ENCODE measurements at regions not wholly inside any gene's neighbourhood (a gene's known extent, or its start where the extent isn't known, plus 50 kb on each side); places are given as distances from the start of the nearest gene placed in this dataset.
"Not testable (repeated sequence)": the region's sequence is repeated elsewhere in the genome, so short reads cannot be mapped to it uniquely, and the experiment has no call there.

DNA sequence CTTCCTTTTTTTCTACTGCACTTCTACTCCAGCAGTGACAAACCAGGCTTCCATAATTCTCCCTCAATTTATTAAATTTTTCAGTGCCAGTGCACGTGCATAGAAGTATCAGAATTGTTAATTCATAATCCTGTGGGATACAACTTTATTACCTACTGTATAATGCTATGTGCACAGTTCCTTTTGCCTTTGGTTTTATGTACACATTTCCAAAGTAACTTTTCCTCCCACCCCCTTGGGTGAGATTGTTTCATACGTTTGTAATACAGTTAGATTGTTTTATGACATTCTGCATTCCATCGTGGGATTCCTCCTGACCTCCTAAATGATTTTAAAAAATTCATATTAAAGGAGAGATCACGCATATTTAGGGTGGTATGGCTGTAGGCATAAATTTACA is 128.1 kb downstream of the TTC6 start:
- in situ Hi-C loops (cut with MboI; ENCODE audit: low sequenced_read_pairs): no loop called here

DNA sequence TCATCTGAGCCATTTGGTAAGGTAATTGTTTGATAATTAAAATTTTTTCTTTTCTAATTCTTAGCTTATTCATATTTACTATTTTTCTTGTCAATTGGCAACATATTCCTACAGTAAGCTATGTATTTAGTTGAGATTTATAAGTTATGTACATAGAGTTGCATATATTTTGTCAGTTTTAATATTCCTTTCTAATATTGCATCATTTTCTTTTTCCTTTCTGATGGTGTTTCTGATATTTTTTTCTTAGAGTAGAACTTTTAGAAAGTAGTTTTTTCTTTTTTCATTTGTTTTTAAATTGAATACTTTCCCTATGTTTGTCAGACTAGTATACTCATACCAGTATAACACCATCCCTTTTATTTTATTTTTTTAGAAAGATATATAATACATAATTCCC is 131.3 kb downstream of the TTC6 start:
- in situ Hi-C loops (cut with MboI; ENCODE audit: low sequenced_read_pairs): no loop called here
- no peaks in the 10 kb centered on the region for H3K4me1 ChIP-seq
- no peaks in the 10 kb centered on the region for H3K9me3 ChIP-seq
- no peaks in the 10 kb centered on the region for H3K27me3 ChIP-seq (ENCODE audit: low read depth)
- no peaks in the 10 kb centered on the region for H3K36me3 ChIP-seq (replicated peaks)
- DNase-seq (ENCODE audit: low spot score in 2 of 2): no peak
- no peak overlapping the region for H3K4me3 ChIP-seq

More for the DNA sequence above, 128.1 kb downstream of the TTC6 start:
- no peaks in the 10 kb centered on the region for H3K36me3 ChIP-seq (replicated peaks)
- no peaks in the 10 kb centered on the region for H3K9me3 ChIP-seq
- H3K4me3 ChIP-seq: no peak overlapping the region
- no peaks in the 10 kb centered on the region for H3K4me1 ChIP-seq
- DNase-seq (ENCODE audit: low spot score in 2 of 2): no peak
- H3K27me3 ChIP-seq (ENCODE audit: low read depth): no peaks in the 10 kb centered on the region

- no peaks in the 10 kb centered on the region for H3K36me3 ChIP-seq (replicated peaks)
- in situ Hi-C loops (cut with MboI; ENCODE audit: low sequenced_read_pairs): no loop called here
- H3K27me3 ChIP-seq (ENCODE audit: low read depth): no peaks in the 10 kb centered on the region
- no peak overlapping the region for H3K4me3 ChIP-seq
- no peaks in the 10 kb centered on the region for H3K9me3 ChIP-seq
- H3K4me1 ChIP-seq: no peaks in the 10 kb centered on the region
- DNase-seq (ENCODE audit: low spot score in 2 of 2): no peak
Measured at GRCh38 chr14:37729218-37729617, 133.8 kb downstream of the TTC6 start.

DNA sequence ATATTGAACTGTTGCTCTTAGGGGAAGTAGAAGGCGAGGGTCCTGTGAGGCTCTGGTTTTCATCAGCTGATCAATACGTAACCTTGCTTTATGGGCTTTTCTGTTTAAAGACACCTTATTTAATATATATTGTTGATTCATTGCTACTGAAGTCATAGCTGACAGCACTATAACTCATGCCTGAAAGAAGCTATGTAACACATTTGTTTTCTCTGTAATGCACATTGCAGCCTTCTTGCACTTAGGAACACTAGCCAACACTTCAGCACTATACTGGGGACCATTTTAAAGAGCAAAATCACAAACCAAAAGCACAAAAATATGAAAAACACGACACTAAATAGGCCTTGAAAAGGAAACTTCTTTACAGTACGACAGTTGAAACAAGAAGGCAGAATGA is 135.7 kb downstream of the TTC6 start:
- in situ Hi-C loops (cut with MboI; ENCODE audit: low sequenced_read_pairs): no loop called here
- Histone ChIP-seq H3K27me3 (ENCODE audit: low read depth) (no peaks in the 10 kb centered on the region), H3K4me3 (no peak overlapping the region), H3K4me1 (no peaks in the 10 kb centered on the region), H3K36me3 (replicated peaks) (no peaks in the 10 kb centered on the region), H3K9me3 (no peaks in the 10 kb centered on the region)
- DNase-seq (ENCODE audit: low spot score in 2 of 2): no peak

GRCh38 chr14:37745657-37746056 is 150.2 kb downstream of the TTC6 start:
- H3K9me3 ChIP-seq: no peaks in the 10 kb centered on the region
- in situ Hi-C loops (cut with MboI; ENCODE audit: low sequenced_read_pairs): no loop called here

GRCh38 chr14:37746140-37746832 is 150.9 kb downstream of the TTC6 start:
- no peak for DNase-seq (ENCODE audit: low spot score in 2 of 2)
- H3K4me1 ChIP-seq: no peaks in the 10 kb centered on the region; the same call in 1 of the 2 replicates
- no peaks in the 10 kb centered on the region for H3K36me3 ChIP-seq (replicated peaks)
- H3K4me3 ChIP-seq: no peak overlapping the region
- H3K27me3 ChIP-seq (ENCODE audit: low read depth): no peaks in the 10 kb centered on the region
- no peaks in the 10 kb centered on the region for H3K9me3 ChIP-seq
- in situ Hi-C loops (cut with MboI; ENCODE audit: low sequenced_read_pairs): no loop called here

More at GRCh38 chr14:37745657-37746056, 150.2 kb downstream of the TTC6 start:
- H3K4me1 ChIP-seq: no peaks in the 10 kb centered on the region; the same call in 1 of the 2 replicates
- no peak overlapping the region for H3K4me3 ChIP-seq
- H3K27me3 ChIP-seq (ENCODE audit: low read depth): no peaks in the 10 kb centered on the region
- no peak for DNase-seq (ENCODE audit: low spot score in 2 of 2)
- H3K36me3 ChIP-seq (replicated peaks): no peaks in the 10 kb centered on the region

GRCh38 chr14:37753459-37753858 is 158.0 kb downstream of the TTC6 start:
- Histone ChIP-seq H3K36me3 (replicated peaks) (no peaks in the 10 kb centered on the region), H3K27me3 (ENCODE audit: low read depth) (no peaks in the 10 kb centered on the region), H3K4me1 (no peaks in the 10 kb centered on the region), H3K9me3 (no peaks in the 10 kb centered on the region), H3K4me3 (no peak overlapping the region)
- in situ Hi-C loops (cut with MboI; ENCODE audit: low sequenced_read_pairs): no loop called here
- no peak for DNase-seq (ENCODE audit: low spot score in 2 of 2)

GRCh38 chr14:37760275-37760674 is 164.8 kb downstream of the TTC6 start:
- H3K9me3 ChIP-seq; H3K27me3 ChIP-seq (ENCODE audit: low read depth); DNase-seq (ENCODE audit: low spot score in 2 of 2); H3K4me1 ChIP-seq; H3K36me3 ChIP-seq (replicated peaks); in situ Hi-C loops (cut with MboI; ENCODE audit: low sequenced_read_pairs); H3K4me3 ChIP-seq: not testable (repeated sequence)

GRCh38 chr14:37763266-37763665 is 167.8 kb downstream of the TTC6 start:
- no peaks in the 10 kb centered on the region for H3K36me3 ChIP-seq (replicated peaks)
- no peak for DNase-seq (ENCODE audit: low spot score in 2 of 2)
- H3K4me1 ChIP-seq: no peaks in the 10 kb centered on the region
- no peak overlapping the region for H3K4me3 ChIP-seq
- no peaks in the 10 kb centered on the region for H3K9me3 ChIP-seq
- in situ Hi-C loops (cut with MboI; ENCODE audit: low sequenced_read_pairs): no loop called here
- H3K27me3 ChIP-seq (ENCODE audit: low read depth): no peaks in the 10 kb centered on the region

DNA sequence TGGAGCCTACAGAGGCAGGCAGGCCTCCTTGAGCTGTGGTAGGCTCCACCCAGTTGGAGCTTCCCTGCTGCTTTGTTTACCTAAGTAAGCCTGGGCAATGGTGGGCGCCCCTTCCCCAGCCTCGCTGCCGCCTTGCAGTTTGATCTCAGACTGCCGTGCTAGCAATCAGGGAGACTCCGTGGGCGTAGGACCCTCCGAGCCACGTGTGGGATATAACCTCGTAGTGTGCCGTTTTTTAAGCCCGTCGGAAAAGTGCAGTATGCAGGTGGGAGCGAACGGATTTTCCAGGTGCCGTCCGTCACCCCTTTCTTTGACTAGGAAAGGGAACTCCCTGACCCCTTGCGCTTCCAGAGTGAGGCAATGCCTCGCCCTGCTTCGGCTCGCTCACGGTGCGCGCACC is 176.9 kb downstream of the TTC6 start:
- H3K4me1 ChIP-seq; DNase-seq (ENCODE audit: low spot score in 2 of 2); H3K9me3 ChIP-seq; in situ Hi-C loops (cut with MboI; ENCODE audit: low sequenced_read_pairs); H3K4me3 ChIP-seq; H3K27me3 ChIP-seq (ENCODE audit: low read depth); H3K36me3 ChIP-seq (replicated peaks): not testable (repeated sequence)

DNA sequence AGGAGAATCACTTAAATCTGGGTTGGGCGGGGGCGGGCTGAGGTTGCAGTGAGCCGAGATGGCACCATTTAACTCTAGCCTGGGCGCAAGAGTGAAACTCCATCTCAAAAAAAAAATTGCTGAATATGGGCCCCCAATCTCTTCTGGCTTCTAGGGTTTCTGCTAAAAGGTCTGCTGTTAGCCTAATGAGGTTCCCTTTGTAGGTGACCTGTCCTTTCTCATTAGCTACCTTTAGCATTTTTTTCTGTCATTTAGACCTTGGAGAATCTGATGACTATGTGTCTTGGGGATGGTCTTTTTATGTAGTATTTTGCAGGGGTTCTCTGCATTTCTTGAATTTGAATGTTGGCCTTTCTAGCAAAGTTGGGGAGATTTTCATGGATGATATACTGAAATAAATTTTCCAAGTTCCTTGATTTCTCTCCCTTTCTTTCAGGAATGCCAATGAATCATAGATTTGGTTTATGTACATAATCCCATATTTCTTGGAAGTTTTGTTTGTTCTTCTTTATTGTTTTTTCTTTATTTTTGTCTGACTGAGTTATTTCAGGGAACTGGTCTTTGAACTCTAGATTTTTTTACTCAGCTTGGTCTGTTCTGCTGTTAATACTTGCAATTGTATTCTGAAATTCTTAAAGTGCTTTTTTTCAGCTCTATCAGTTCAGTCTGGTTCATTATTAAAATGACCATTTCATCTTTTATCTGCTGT is 181.5 kb downstream of the TTC6 start:
- no peak for DNase-seq (ENCODE audit: low spot score in 2 of 2)
- Histone ChIP-seq H3K27me3 (ENCODE audit: low read depth) (no peaks in the 10 kb centered on the region), H3K4me1 (no peaks in the 10 kb centered on the region), H3K9me3 (no peaks in the 10 kb centered on the region), H3K36me3 (replicated peaks) (no peaks in the 10 kb centered on the region), H3K4me3 (no peak overlapping the region)
- in situ Hi-C loops (cut with MboI; ENCODE audit: low sequenced_read_pairs): no loop called here

- H3K27me3 ChIP-seq (ENCODE audit: low read depth): no peaks in the 10 kb centered on the region
- H3K4me3 ChIP-seq: no peak overlapping the region
- H3K36me3 ChIP-seq (replicated peaks): no peaks in the 10 kb centered on the region
- H3K9me3 ChIP-seq: no peaks in the 10 kb centered on the region
- no peaks in the 10 kb centered on the region for H3K4me1 ChIP-seq
- in situ Hi-C loops (cut with MboI; ENCODE audit: low sequenced_read_pairs): no loop called here
- no peak for DNase-seq (ENCODE audit: low spot score in 2 of 2)
Measured at GRCh38 chr14:37778135-37778943, 182.9 kb downstream of the TTC6 start.

DNA sequence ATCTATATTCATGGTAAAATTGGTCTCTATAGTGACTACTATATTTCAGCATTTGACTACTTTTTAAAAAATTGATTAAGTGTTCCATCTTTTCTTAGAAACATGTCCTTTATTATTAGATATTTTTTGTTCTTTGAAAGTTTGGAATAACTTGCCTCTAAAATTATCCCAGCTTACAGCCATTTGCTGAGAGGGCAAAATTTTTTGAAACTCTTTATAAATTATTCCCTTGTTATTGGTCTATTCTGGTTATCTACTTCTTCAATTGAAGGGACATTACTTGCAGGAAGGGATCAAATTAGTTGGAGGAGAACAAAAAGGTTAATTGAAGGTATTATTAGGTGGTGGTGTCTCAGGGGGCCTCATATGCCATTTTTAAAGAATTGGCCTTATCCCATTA is 184.1 kb downstream of the TTC6 start:
- H3K4me3 ChIP-seq: no peak overlapping the region
- H3K9me3 ChIP-seq: no peaks in the 10 kb centered on the region
- DNase-seq (ENCODE audit: low spot score in 2 of 2): no peak
- in situ Hi-C loops (cut with MboI; ENCODE audit: low sequenced_read_pairs): no loop called here
- no peaks in the 10 kb centered on the region for H3K4me1 ChIP-seq
- H3K36me3 ChIP-seq (replicated peaks): no peaks in the 10 kb centered on the region
- H3K27me3 ChIP-seq (ENCODE audit: low read depth): no peaks in the 10 kb centered on the region

- H3K9me3 ChIP-seq; H3K27me3 ChIP-seq (ENCODE audit: low read depth); in situ Hi-C loops (cut with MboI; ENCODE audit: low sequenced_read_pairs); H3K4me3 ChIP-seq; H3K36me3 ChIP-seq (replicated peaks); DNase-seq (ENCODE audit: low spot score in 2 of 2); H3K4me1 ChIP-seq: not testable (repeated sequence)
Measured at GRCh38 chr14:37780731-37781130, 185.3 kb downstream of the TTC6 start.
